ENCODE measurements at regions not wholly inside any gene's neighbourhood (a gene's known extent, or its start where the extent isn't known, plus 50 kb on each side); places are given as distances from the start of the nearest gene placed in this dataset.

DNA sequence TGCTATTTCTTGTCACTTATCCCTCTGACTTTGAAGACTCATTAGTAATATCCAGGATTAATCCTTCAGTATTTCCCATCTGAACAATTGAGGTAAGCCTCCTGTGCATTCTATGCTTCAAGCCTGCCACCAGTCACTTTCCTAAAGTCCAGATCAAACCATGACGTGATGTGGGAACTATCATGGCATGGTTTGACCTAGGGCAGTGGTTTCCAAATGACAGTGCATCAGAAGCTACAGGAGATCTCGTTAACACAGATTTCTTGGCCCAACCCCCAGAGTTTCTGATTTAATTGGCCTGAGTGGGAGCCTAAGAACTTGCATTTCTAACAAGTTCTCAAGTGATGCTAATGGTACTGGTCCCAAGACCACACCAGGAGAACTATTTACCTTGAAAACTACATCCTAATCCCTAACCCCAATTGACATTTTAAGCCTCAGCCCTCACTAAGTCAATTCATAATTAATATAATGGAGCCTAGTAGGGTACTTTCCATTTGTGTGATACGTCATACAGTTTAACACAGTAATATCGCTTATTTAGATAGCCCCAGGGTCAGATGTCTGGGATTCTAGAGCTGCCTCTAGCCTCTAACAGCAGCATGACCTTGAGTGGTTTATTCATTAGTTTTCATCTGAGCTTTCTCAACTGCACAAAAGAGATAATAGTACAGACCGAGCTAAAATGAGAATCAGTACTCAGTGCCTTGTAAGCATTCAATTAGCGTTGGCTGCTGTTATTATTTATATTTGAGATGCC, 907.6 kb downstream of the TFAP2A start:
- no peaks in the 10 kb centered on the region for H3K4me1 Mint-ChIP-seq
- H3K4me3 Mint-ChIP-seq, result no peak overlapping the region

DNA sequence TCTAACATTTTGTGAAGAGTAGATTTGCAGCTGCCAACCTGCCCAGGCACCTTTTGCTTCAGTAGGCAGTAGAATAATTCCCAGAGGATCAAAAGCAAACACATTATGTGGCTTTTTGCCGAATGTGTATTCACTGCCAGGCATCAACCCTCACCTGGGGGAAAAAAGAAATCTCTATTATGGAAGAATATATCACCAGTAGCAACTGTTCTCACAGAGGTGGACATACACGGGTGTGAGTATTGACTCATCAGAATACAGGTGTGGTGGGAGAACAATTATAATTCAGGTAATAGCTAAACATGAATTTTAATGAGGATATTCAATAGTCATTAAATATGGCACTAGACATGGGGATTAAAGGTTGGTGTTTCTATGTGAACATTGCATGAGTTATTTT, 910.7 kb downstream of the TFAP2A start:
- Mint-ChIP-seq H3K4me3 (no peak overlapping the region), H3K27me3 (no peaks in the 10 kb centered on the region), H3K36me3 (ENCODE audit: low read depth) (no peaks in the 10 kb centered on the region), H3K27ac (no peak overlapping the region), H3K4me1 (no peaks in the 10 kb centered on the region), H3K9me3 (peaks cover 1% of the 10 kb centered on the region)
- no peak for DNase-seq
- CTCF ChIA-PET, result interaction anchor here (0.7 kb wide), 1 partner anchor 118 kb away, joined by 3 read pairs; no protein-coding TSS in a partner anchor
- POLR2A ChIA-PET, result no interaction called here

More for the DNA sequence above, 907.6 kb downstream of the TFAP2A start:
- POLR2A ChIA-PET, result no interaction called here
- Mint-ChIP-seq H3K36me3 (ENCODE audit: low read depth) (no peaks in the 10 kb centered on the region), H3K9me3 (peaks cover 1% of the 10 kb centered on the region), H3K27me3 (no peaks in the 10 kb centered on the region), H3K27ac (no peak overlapping the region)
- CTCF ChIA-PET, result no interaction called here
- DNase-seq, result no peak

DNA sequence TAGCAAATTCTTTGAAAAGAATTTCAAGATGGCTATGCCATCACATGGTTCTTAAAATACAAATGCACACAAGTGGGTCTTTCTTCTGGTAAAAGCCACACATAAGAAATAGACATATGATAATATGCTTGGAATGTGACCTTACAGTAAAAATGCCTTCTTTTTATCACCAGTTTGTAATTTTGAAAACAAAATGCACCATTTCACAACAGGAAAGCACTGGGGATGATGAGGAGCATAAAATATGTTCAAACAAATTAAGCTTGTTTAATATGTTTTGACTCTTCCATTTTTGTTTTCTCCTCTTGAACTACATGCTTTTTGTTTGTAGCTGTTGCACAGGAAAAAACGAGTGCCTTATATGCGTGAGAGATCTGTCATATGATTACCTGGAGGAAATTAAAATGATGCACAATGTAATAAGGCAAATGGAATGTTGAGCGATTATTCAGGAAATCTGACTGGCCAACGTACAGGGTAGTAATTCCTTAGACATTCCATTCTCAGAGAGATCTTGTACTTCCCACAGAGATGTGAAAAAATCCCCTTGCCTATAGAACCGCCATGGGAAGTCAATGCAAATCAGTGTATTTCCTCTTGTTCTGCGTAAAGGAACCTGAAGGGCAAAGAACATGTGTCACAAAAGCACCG, 911.6 kb downstream of the TFAP2A start:
- peaks cover 1% of the 10 kb centered on the region for H3K9me3 Mint-ChIP-seq
- no peak overlapping the region for H3K27ac Mint-ChIP-seq
- H3K4me1 Mint-ChIP-seq, result no peaks in the 10 kb centered on the region
- CTCF ChIA-PET, result no interaction called here
- POLR2A ChIA-PET, result no interaction called here
- no peak overlapping the region for H3K4me3 Mint-ChIP-seq
- H3K27me3 Mint-ChIP-seq, result no peaks in the 10 kb centered on the region
- no peaks in the 10 kb centered on the region for H3K36me3 Mint-ChIP-seq (ENCODE audit: low read depth)
- no peak for DNase-seq

DNA sequence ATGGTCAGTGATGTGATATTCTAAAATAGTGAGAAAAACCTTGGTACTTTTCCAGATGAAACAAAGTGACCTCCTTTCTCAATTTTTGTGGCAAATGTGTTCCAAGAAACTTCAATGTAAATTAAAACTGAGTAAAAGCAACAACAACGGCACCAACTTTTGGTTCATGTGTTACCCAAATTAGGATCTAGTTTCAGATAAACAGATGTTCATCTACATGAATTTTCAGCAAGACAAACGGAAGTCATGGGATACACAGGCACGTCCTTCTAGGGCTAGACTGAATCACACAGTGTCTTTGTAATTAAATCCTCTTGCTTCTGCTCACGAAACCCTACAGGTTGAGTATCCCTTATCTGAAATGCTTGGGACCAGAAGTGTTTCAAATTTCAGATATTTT, 915.2 kb downstream of the TFAP2A start:
- H3K4me3 Mint-ChIP-seq, result no peak overlapping the region
- ChIA-PET CTCF (no interaction called here), POLR2A (no interaction called here)
- DNase-seq, result no peak
- no peak overlapping the region for H3K27ac Mint-ChIP-seq
- no peaks in the 10 kb centered on the region for H3K4me1 Mint-ChIP-seq
- no peaks in the 10 kb centered on the region for H3K27me3 Mint-ChIP-seq
- no peaks in the 10 kb centered on the region for H3K36me3 Mint-ChIP-seq (ENCODE audit: low read depth)
- peaks cover 2% of the 10 kb centered on the region for H3K9me3 Mint-ChIP-seq

DNA sequence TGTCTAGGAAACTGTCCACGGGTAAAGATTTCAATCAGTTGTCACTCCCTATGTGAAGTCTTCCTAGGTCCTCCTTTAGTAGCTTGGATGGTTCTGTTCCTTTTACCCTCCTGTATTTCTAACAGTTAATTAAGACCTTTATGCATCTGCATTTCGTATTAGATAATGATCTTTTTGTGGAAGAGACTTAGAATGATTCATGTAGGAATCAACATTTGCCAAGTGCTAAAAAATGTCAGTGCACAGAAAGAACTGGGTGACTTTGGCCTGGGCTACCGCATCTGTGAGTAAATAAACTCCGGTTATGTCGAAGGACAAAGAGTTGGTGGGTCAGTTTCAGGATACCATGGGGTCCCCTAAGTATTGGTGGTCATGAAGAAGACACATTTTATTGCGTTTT, 918.0 kb downstream of the TFAP2A start:
- ChIA-PET CTCF (no interaction called here), POLR2A (interaction anchor here (0.6 kb wide), 1 partner anchor 191 kb away, joined by 4 read pairs; no protein-coding TSS in a partner anchor)
- Mint-ChIP-seq H3K4me3 (no peak overlapping the region), H3K36me3 (ENCODE audit: low read depth) (no peaks in the 10 kb centered on the region), H3K9me3 (peaks cover 3% of the 10 kb centered on the region), H3K27me3 (no peaks in the 10 kb centered on the region), H3K4me1 (no peaks in the 10 kb centered on the region), H3K27ac (no peak overlapping the region)
- DNase-seq, result no peak

DNA sequence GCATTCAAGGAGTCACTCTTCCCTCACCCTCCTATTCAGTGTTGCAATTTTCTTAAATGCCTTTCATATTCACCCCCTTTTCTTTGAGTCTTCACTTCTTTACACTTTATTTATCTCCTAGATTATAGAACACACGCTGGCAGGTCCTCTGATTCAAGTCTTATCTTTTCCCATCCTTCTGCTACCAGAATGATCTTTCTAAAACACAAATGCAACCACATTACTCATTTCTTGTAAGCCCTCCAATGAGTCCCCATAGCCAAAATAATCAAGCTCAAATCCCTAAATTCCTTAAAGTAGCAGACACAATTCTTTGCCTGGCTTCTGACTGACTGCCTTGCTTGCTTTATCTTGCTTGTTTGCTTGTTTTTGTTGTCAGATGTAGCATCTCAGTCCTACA, 920.0 kb downstream of the TFAP2A start:
- POLR2A ChIA-PET, result no interaction called here
- no peak for DNase-seq
- Mint-ChIP-seq H3K27ac (no peak overlapping the region), H3K36me3 (ENCODE audit: low read depth) (no peaks in the 10 kb centered on the region), H3K27me3 (no peaks in the 10 kb centered on the region), H3K4me1 (no peaks in the 10 kb centered on the region), H3K9me3 (peaks cover 3% of the 10 kb centered on the region), H3K4me3 (no peak overlapping the region)
- CTCF ChIA-PET, result no interaction called here

DNA sequence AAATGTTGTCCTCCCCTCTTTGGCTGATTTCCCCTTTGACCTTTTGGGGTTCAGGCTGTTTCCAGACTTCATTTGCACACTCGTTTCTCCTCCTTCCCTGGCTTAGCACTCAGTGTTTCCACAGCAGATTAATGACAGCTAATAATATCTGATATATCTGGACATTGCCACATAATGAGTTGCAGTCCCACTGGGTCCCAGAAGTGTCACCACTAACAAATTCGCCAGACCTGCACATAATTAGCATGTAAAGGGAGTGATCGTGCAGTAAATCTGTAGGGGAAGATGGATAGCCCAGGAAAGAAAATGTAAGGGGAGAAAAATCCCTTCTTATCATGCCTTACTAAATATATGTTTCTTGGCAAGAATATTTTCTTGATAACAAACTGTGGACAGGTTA, 922.1 kb downstream of the TFAP2A start:
- H3K9me3 Mint-ChIP-seq, result peaks cover 3% of the 10 kb centered on the region
- POLR2A ChIA-PET, result no interaction called here

DNA sequence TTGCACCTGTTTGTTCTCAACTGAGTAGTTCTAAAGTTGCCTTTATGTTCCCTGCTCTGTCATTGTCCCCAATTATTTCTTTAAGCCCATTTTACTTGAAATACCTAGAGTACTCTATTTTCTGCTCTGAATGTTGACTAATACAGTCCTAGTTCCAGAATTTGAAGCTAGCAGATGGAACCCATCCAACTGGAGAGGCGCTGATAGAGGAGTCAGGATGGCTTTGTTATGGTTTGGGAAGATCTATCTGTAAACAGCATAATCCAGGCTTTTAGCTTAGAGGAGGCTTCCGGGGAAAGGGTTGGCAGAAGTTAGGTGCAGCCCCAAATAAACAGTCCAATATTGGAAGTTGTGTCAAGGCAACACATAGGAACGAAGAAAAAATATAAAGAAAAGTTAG, 927.7 kb downstream of the TFAP2A start:
- Mint-ChIP-seq H3K4me3 (no peak overlapping the region), H3K4me1 (no peaks in the 10 kb centered on the region)

More for the DNA sequence above, 922.1 kb downstream of the TFAP2A start:
- Mint-ChIP-seq H3K4me1 (no peaks in the 10 kb centered on the region), H3K27ac (no peak overlapping the region), H3K4me3 (no peak overlapping the region), H3K27me3 (no peaks in the 10 kb centered on the region), H3K36me3 (ENCODE audit: low read depth) (no peaks in the 10 kb centered on the region)
- DNase-seq, result no peak
- CTCF ChIA-PET, result no interaction called here

DNA sequence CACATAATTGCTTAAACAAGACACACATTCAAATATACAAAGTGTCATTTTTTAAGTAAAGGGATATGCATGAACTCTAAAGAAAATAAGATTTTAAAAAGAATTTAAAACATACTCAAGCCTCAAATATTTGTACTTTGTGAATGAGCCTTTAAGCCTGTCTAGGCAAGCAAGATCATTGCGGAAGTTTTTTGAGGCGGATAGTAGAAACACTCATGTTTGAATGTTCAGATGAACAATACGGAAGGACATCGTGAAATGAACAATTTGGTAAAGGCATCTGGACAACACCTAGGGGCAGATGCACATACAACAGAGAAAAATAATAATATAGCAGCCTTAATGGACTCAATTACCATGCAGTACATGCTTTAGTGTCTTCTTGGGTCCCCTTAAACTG, 928.9 kb downstream of the TFAP2A start:
- no peak overlapping the region for H3K4me3 Mint-ChIP-seq
- POLR2A ChIA-PET, result no interaction called here
- H3K9me3 Mint-ChIP-seq, result no peaks in the 10 kb centered on the region
- H3K27me3 Mint-ChIP-seq, result no peaks in the 10 kb centered on the region
- no peak for DNase-seq
- H3K27ac Mint-ChIP-seq, result no peak overlapping the region
- CTCF ChIA-PET, result no interaction called here
- H3K4me1 Mint-ChIP-seq, result no peaks in the 10 kb centered on the region
- no peaks in the 10 kb centered on the region for H3K36me3 Mint-ChIP-seq (ENCODE audit: low read depth)

More for the DNA sequence above, 927.7 kb downstream of the TFAP2A start:
- Mint-ChIP-seq H3K36me3 (ENCODE audit: low read depth) (no peaks in the 10 kb centered on the region), H3K27ac (no peak overlapping the region), H3K9me3 (no peaks in the 10 kb centered on the region), H3K27me3 (no peaks in the 10 kb centered on the region)
- no peak for DNase-seq
- POLR2A ChIA-PET, result no interaction called here
- CTCF ChIA-PET, result no interaction called here

DNA sequence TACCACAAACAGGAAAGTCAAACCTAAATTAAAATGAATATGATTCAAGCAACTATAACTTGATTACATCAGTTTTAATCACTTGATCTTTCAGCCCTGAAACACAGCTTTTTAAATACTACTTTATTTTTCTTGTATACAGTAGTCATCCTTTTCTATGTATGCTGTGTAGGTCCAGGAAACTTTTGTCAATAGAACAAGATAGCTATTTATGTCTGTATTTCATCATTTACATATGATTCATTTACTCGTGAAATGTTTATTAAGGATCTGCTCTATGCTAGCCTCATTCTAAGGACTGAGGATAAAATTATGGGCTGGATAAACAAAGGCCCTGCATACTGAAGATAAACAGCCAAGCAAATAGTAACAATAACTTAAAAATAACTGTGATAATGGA, 930.2 kb downstream of the TFAP2A start:
- no peak for DNase-seq
- no peaks in the 10 kb centered on the region for H3K27me3 Mint-ChIP-seq
- ChIA-PET CTCF (no interaction called here), POLR2A (no interaction called here)
- no peaks in the 10 kb centered on the region for H3K36me3 Mint-ChIP-seq (ENCODE audit: low read depth)
- no peaks in the 10 kb centered on the region for H3K4me1 Mint-ChIP-seq
- H3K27ac Mint-ChIP-seq, result no peak overlapping the region
- no peaks in the 10 kb centered on the region for H3K9me3 Mint-ChIP-seq
- H3K4me3 Mint-ChIP-seq, result no peak overlapping the region

DNA sequence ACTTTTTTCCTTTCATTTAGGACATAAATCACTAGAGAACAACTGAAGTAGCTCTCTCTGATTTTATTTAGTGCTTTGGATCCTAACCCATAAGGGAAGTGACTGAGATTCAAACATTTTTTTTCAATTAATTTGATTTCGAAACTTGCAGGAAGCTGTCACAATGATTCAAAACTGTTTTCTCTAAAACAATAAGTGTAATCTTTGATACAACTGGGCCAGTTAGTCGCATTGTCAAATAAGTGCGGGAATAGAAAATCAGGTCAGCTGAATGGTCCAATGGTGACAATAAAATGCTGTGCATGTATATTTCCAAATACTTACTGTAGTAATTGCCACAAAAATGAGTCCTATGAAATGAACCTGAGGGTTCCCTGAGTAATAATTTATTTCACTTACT, 930.8 kb downstream of the TFAP2A start:
- Mint-ChIP-seq H3K36me3 (ENCODE audit: low read depth) (no peaks in the 10 kb centered on the region), H3K27ac (no peak overlapping the region), H3K4me3 (no peak overlapping the region), H3K9me3 (peaks cover 2% of the 10 kb centered on the region), H3K27me3 (no peaks in the 10 kb centered on the region), H3K4me1 (no peaks in the 10 kb centered on the region)
- ChIA-PET POLR2A (no interaction called here), CTCF (no interaction called here)
- DNase-seq, result no peak

DNA sequence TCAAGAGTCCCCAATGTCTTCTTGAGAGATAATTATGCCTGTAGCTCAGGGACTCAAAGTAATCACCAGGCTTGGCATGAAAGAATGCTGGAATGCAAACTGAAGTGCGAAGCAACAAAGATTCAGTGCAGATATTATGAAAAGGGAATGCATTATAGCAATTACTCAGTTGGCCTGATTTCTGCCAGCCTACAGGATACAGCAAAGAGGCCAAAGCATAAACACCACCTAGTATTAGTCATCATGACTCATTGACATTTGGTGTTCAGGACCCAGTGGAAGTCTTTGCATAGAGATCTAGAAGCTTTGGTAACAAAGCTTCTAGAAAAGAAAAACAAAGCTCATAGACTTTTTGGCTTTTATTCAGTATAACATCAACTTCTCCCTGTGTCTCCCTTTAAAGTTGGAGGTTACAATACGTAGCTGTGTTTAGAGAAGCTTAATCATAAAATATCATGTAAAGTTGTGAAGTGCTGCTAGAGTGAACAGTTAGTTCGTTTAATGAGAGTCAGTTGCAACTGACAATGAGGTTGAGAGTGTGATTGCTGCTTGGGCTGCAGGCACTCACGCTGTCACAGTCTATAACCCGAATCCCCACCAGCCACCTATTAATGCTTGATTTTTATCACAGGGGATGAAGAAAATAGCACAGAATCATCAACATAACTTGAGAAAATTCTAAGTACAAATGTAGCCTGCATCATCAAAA, 932.7 kb downstream of the TFAP2A start:
- no peaks in the 10 kb centered on the region for H3K27me3 Mint-ChIP-seq
- CTCF ChIA-PET, result interaction anchor here (0.5 kb wide), 1 partner anchor 1622 kb away, joined by 3 read pairs; no protein-coding TSS in a partner anchor
- H3K9me3 Mint-ChIP-seq, result peaks cover 2% of the 10 kb centered on the region
- no peaks in the 10 kb centered on the region for H3K36me3 Mint-ChIP-seq (ENCODE audit: low read depth)
- no peak overlapping the region for H3K27ac Mint-ChIP-seq
- no peaks in the 10 kb centered on the region for H3K4me1 Mint-ChIP-seq
- no peak for DNase-seq
- no peak overlapping the region for H3K4me3 Mint-ChIP-seq
- POLR2A ChIA-PET, result no interaction called here

DNA sequence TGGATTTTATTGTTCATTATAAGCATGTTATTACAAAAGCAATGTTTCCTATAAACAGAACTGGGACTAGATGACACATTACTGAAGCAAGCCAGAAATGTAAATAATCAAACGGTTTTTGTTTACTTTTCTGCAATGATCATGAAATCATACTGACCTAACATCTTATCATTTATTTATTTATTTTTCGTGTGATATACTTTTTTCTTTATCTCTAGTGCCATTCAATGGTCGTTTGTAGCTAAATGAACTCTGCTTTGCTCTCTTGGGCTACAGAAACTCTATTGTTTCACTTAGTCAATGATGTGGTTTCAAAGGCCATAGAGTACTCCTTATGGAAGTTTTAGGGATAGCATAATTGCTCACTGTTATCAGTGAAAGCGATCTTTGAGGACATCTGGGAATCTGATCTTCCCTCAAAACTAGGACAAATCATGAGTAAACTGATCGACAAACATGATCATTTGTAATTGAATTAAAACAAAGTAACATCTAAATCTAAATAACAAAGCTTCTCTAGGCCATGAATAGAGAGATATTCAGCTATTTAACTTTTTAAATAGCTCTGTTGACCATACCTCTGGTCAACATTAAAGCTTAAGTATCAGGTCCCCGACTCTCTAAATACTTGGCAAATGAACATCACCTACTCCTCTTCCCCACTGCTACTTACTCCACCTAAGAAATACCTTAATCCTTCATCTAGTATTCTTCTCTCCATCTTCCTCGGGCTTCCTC, 933.4 kb downstream of the TFAP2A start:
- ChIA-PET CTCF (interaction anchor here (0.5 kb wide), 1 partner anchor 1622 kb away, joined by 3 read pairs; no protein-coding TSS in a partner anchor), POLR2A (no interaction called here)
- H3K27me3 Mint-ChIP-seq, result no peaks in the 10 kb centered on the region

More for the DNA sequence above, 933.4 kb downstream of the TFAP2A start:
- Mint-ChIP-seq H3K9me3 (peaks cover 2% of the 10 kb centered on the region), H3K4me1 (no peaks in the 10 kb centered on the region), H3K27ac (no peak overlapping the region), H3K4me3 (no peak overlapping the region), H3K36me3 (ENCODE audit: low read depth) (no peaks in the 10 kb centered on the region)
- no peak for DNase-seq

All from activated CD4-positive, alpha-beta T cell treated with anti-CD3 and anti-CD28 coated beads, Interleukin-2, amount 10 ng/mL, durations not matched to agents 7 days and 5 days (primary cell).